ENCODE measurements at regions not wholly inside any gene's neighbourhood (a gene's known extent, or its start where the extent isn't known, plus 50 kb on each side); places are given as distances from the start of the nearest gene placed in this dataset.

DNA sequence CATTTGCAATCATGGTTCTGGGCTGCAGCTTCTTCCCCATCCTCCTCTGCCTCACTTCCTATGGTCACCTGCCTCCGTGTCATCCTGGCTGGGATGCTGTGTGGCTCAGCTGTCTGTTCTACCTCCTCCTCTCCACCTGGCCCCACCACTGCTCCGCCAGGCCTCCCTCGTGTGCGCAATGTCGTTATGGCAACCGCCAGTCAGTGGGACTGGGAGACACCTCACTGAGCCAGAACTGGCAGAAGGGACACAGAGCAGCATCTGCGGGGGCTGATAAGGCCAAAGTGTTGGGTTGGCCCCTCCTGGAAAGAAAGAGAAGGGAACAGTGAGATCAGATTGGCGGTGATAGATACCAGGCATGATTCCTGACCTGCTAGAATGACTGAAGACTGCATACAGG, 527.5 kb downstream of the INHBA start:
- Histone ChIP-seq H3K27ac (no peak overlapping the region), H3K4me3 (ENCODE audit: low read depth in 1 of 2, low read length in 1 of 2) (no peak overlapping the region), H3K36me3 (no peaks in the 10 kb centered on the region), H3K9me3 (no peaks in the 10 kb centered on the region), H3K27me3 (no peaks in the 10 kb centered on the region), H3K4me1 (ENCODE audit: control insufficient read depth in 1 of 2, insufficient read depth in 1 of 2, low read depth in 1 of 2, low read length in 1 of 2) (peaks cover 0 to 3% of the 10 kb centered on the region in 2 experiments)
- TF ChIP-seq, protein P1, sequence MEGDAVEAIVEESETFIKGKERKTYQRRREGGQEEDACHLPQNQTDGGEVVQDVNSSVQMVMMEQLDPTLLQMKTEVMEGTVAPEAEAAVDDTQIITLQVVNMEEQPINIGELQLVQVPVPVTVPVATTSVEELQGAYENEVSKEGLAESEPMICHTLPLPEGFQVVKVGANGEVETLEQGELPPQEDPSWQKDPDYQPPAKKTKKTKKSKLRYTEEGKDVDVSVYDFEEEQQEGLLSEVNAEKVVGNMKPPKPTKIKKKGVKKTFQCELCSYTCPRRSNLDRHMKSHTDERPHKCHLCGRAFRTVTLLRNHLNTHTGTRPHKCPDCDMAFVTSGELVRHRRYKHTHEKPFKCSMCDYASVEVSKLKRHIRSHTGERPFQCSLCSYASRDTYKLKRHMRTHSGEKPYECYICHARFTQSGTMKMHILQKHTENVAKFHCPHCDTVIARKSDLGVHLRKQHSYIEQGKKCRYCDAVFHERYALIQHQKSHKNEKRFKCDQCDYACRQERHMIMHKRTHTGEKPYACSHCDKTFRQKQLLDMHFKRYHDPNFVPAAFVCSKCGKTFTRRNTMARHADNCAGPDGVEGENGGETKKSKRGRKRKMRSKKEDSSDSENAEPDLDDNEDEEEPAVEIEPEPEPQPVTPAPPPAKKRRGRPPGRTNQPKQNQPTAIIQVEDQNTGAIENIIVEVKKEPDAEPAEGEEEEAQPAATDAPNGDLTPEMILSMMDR (IDR thresholded peaks at IDR 0.05) = no peak

DNA sequence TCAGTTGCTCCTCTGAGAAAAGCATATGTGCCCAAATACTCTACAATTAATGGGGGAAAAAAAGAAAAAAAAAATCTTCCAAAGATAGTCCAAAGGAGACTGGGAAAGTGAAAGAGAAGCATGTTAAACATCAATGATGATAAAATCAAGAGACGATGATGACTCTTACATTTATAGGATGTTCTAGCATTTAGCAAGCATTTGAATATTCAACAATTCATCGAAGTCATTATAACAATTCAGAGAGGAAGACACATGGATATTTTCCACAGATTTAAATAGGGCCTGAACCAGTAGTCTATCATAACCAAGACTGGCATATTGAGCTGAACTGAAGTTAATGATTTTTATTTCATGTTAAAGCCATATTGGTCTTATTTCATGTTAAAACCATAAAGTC, 528.4 kb downstream of the INHBA start:
- no peaks in the 10 kb centered on the region for H3K27me3 ChIP-seq
- H3K9me3 ChIP-seq = no peaks in the 10 kb centered on the region
- no peak overlapping the region for H3K27ac ChIP-seq
- peaks cover 0 to 3% of the 10 kb centered on the region in 2 experiments for H3K4me1 ChIP-seq (ENCODE audit: control insufficient read depth in 1 of 2, insufficient read depth in 1 of 2, low read depth in 1 of 2, low read length in 1 of 2)
- TF ChIP-seq, protein P1 (IDR thresholded peaks at IDR 0.05) = no peak
- H3K4me3 ChIP-seq (ENCODE audit: low read depth in 1 of 2, low read length in 1 of 2) = no peak overlapping the region
- H3K36me3 ChIP-seq = no peaks in the 10 kb centered on the region

DNA sequence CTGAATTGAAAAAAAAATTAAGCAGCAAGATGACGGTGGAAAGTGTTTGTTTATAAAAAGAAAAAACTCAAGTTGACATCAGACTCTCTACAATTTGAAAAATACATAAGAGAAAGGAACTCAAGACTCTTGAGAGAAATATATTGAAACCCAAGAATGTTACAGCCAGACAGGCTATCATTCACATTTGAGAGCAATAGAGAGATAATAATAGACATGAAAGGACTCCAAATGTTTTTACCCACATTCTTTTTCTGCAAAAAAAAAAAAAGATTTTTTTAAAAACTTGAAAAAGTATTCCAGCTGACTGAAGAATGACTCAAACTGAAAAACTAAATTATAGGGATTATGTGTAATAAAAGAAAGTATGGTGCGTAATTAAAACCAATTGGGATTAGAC, 532.4 kb downstream of the INHBA start:
- Histone ChIP-seq H3K9me3 (no peaks in the 10 kb centered on the region), H3K4me1 (ENCODE audit: control insufficient read depth in 1 of 2, insufficient read depth in 1 of 2, low read depth in 1 of 2, low read length in 1 of 2) (no peaks in the 10 kb centered on the region), H3K36me3 (no peaks in the 10 kb centered on the region), H3K27me3 (no peaks in the 10 kb centered on the region), H3K4me3 (ENCODE audit: low read depth in 1 of 2, low read length in 1 of 2) (no peak overlapping the region), H3K27ac (no peak overlapping the region)
- TF ChIP-seq, protein P1 (IDR thresholded peaks at IDR 0.05) = no peak

DNA sequence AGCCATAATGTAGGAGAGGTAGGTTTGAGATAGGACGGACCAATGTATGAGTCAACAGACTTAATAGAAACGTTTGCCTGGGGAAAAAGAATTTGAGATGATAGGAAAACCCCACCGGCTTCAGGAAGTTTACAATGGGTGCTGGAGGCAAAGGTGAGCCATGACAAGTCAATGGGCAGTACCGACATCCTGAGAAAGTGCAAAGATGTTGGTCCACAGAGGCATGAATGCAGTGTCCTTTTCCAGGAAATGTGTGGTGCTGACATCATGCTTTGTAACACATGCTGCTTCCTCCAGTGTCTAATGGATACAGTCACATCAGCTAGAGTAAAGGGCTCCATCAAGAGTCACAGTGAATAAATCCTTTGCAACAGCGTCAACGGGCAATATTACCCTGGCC, 533.6 kb downstream of the INHBA start:
- Histone ChIP-seq H3K4me1 (ENCODE audit: control insufficient read depth in 1 of 2, insufficient read depth in 1 of 2, low read depth in 1 of 2, low read length in 1 of 2) (no peaks in the 10 kb centered on the region), H3K27ac (no peak overlapping the region), H3K36me3 (no peaks in the 10 kb centered on the region), H3K4me3 (ENCODE audit: low read depth in 1 of 2, low read length in 1 of 2) (no peak overlapping the region), H3K27me3 (no peaks in the 10 kb centered on the region), H3K9me3 (no peaks in the 10 kb centered on the region)
- TF ChIP-seq, protein P1 (IDR thresholded peaks at IDR 0.05) = no peak

DNA sequence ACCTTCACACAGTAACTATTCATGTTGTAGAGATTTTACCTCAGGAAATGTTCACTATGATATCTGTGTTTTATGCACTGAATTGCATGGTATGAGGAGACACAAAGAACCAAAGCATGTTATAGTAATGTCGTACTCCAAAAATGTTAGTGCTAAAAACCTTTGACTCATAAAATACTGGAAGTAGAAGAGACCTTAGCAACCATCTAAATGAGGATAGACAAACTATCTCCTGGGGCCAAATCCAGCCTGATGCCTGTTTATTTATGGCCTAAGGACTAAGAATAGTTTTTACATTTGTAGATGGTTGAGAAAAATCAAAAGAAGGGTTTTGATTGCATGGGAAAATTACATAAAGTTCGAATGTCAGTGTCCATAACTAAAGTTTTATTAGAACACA, 535.1 kb downstream of the INHBA start:
- Histone ChIP-seq H3K4me3 (ENCODE audit: low read depth in 1 of 2, low read length in 1 of 2) (no peak overlapping the region), H3K27ac (no peak overlapping the region), H3K9me3 (no peaks in the 10 kb centered on the region), H3K36me3 (no peaks in the 10 kb centered on the region), H3K27me3 (no peaks in the 10 kb centered on the region), H3K4me1 (ENCODE audit: control insufficient read depth in 1 of 2, insufficient read depth in 1 of 2, low read depth in 1 of 2, low read length in 1 of 2) (no peaks in the 10 kb centered on the region)
- TF ChIP-seq, protein P1 (IDR thresholded peaks at IDR 0.05) = no peak

DNA sequence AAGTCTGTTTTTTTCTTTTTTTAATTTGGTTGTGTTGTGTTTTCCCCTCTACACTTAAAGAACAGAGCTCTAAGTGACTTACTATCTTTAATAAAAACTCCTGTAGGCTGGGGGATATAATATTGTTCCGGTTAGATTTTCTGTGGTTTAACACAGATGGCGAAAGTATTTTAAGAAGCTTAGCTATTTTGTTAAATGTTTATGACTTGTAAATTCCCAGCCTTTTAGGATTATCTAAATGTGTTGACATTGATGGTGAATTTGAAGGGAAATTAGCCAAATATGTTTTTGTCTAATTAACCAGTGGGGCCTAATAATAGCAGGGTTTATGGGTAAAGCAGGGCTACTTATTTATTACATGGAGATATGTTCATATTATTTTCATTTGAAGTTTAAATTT, 538.5 kb downstream of the INHBA start:
- H3K4me1 ChIP-seq (ENCODE audit: control insufficient read depth in 1 of 2, insufficient read depth in 1 of 2, low read depth in 1 of 2, low read length in 1 of 2) = no peaks in the 10 kb centered on the region
- no peaks in the 10 kb centered on the region for H3K36me3 ChIP-seq
- TF ChIP-seq, protein P1 (IDR thresholded peaks at IDR 0.05) = no peak
- H3K27ac ChIP-seq = no peak overlapping the region
- no peaks in the 10 kb centered on the region for H3K27me3 ChIP-seq
- H3K4me3 ChIP-seq (ENCODE audit: low read depth in 1 of 2, low read length in 1 of 2) = no peak overlapping the region
- H3K9me3 ChIP-seq = no peaks in the 10 kb centered on the region
